ENCODE measurements at regions not wholly inside any gene's neighbourhood (a gene's known extent, or its start where the extent isn't known, plus 50 kb on each side); places are given as distances from the start of the nearest gene placed in this dataset.

DNA sequence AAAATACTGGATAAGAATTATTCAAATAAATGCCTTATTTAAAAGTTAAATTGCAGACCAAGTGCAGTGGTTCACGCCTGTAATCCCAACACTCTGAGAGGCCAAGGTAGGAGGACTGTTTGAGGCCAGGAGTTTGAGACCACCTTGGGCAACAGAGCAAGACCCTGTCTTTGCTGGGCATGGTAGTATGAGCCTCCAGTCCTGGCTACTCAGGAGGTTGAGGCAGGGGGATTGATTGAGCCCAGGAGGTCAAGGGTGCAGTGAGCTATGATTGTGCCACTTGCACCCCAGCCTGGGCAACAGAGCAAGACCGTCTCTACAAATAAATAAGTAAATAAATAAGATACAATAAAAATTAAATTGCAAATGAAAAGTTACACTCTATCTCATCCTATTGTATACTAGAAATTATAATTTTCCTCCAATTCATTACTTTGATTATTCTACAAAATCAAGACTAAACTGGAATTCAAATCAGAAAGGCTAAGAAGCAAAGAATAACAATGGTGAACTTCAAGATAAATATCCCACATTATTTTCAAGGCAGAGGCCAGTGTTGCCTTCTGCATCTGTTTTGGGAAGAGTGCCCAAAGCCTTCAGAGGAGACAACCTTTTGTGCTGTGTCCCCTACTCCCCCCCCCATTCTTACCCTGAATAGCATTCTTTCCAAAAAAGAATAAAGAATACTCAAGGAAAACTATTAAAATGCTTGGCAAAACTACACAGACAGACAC lies 73.3 kb upstream of the IRF2BP2 start:
- intact Hi-C loops (cut with micrococcal nuclease), result no loop called here
- Histone ChIP-seq H4K20me1 (ENCODE audit: control insufficient read depth, insufficient read depth, low read length, poor library complexity, severe bottlenecking) (no peaks in the 10 kb centered on the region), H3K79me2 (ENCODE audit: control insufficient read depth, insufficient read depth, low read length) (no peaks in the 10 kb centered on the region), H3K4me1 (ENCODE audit: control insufficient read depth in 2 of 2, insufficient read depth in 2 of 2, low read length in 2 of 2) (no peaks in the 10 kb centered on the region), H3K4me3 (ENCODE audit: control extremely low read depth in 1 of 5, extremely low read depth in 1 of 5, insufficient read depth in 1 of 5, low read depth in 2 of 5, low read length in 4 of 5) (no peak overlapping the region), H3K27ac (ENCODE audit: low read length in 2 of 2) (no peak overlapping the region), H3K9ac (ENCODE audit: low read length) (no peak overlapping the region), H3K27me3 (replicated peaks in 1 of 4; ENCODE audit: control extremely low read depth in 1 of 4, control insufficient read depth in 3 of 4, insufficient read depth in 4 of 4, low read length in 3 of 4) (no peaks in the 10 kb centered on the region), H2AFZ (ENCODE audit: insufficient read depth, low read depth, low read length, poor library complexity, severe bottlenecking) (no peak overlapping the region), H3K4me2 (replicated peaks; ENCODE audit: low read depth, low read length, poor library complexity, severe bottlenecking) (no peak overlapping the region), H3K9me3 (ENCODE audit: control extremely low read depth in 1 of 3, control insufficient read depth in 2 of 3, insufficient read depth in 1 of 3, low read length in 2 of 3) (peaks cover 0 to 4% (median 0%) of the 10 kb centered on the region in 3 donors), H3K36me3 (replicated peaks in 1 of 2; ENCODE audit: control extremely low read depth in 1 of 2, control insufficient read depth in 1 of 2, extremely low read depth in 1 of 2, insufficient read depth in 2 of 2, low read length in 1 of 2) (no peaks in the 10 kb centered on the region)
- Mint-ChIP-seq H3K4me3 (no peak overlapping the region), H3K27ac (no peak overlapping the region), H3K4me1 (no peaks in the 10 kb centered on the region), H3K9me3 (ENCODE audit: insufficient read depth) (no peaks in the 10 kb centered on the region), H3K27me3 (no peaks in the 10 kb centered on the region)
- WGBS (ENCODE audit: insufficient coverage), result 100% methylated on average over 1 of the region's 2 CpGs
- ChIA-PET CTCF (no interaction called here), POLR2A (no interaction called here)
- no peak for DNase-seq
- TF ChIP-seq, protein P1, sequence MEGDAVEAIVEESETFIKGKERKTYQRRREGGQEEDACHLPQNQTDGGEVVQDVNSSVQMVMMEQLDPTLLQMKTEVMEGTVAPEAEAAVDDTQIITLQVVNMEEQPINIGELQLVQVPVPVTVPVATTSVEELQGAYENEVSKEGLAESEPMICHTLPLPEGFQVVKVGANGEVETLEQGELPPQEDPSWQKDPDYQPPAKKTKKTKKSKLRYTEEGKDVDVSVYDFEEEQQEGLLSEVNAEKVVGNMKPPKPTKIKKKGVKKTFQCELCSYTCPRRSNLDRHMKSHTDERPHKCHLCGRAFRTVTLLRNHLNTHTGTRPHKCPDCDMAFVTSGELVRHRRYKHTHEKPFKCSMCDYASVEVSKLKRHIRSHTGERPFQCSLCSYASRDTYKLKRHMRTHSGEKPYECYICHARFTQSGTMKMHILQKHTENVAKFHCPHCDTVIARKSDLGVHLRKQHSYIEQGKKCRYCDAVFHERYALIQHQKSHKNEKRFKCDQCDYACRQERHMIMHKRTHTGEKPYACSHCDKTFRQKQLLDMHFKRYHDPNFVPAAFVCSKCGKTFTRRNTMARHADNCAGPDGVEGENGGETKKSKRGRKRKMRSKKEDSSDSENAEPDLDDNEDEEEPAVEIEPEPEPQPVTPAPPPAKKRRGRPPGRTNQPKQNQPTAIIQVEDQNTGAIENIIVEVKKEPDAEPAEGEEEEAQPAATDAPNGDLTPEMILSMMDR (IDR thresholded peaks at IDR 0.05), result no peak
- no peak for TF ChIP-seq EZH2 (IDR thresholded peaks at IDR 0.05; ENCODE audit: borderline replicate concordance, insufficient read depth, low read depth, low read length, poor library complexity, severe bottlenecking)
- no peak for ATAC-seq (ENCODE audit: low read depth)

DNA sequence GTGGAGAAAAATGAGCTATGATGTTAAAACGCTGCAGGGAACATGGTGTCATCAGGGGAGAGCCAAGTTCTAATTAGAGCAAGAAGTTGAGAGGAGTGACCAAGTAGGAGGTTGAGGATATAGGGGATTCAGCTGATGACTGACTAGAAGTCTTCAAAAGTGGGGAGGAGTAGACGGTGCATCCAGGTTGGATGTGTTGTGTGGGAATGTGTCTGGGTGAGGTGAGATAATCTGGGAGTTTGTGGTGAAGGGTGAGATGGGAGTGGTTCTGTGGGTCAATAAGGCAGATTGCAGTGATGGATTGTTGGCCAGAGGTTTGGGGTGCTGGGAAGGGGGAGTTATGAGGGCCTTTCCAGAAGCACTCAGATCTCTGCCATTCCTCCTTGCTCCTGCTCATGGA lies 72.0 kb upstream of the IRF2BP2 start:
- intact Hi-C loops (cut with micrococcal nuclease), result no loop called here
- H3K36me3 ChIP-seq (replicated peaks in 1 of 2; ENCODE audit: control extremely low read depth in 1 of 2, control insufficient read depth in 1 of 2, extremely low read depth in 1 of 2, insufficient read depth in 2 of 2, low read length in 1 of 2), result no peaks in the 10 kb centered on the region
- WGBS (ENCODE audit: insufficient coverage), result 100% methylated on average over 2 of the region's 2 CpGs
- ATAC-seq (ENCODE audit: low read depth) (no peak), DNase-seq (no peak)
- H3K79me2 ChIP-seq (ENCODE audit: control insufficient read depth, insufficient read depth, low read length), result no peaks in the 10 kb centered on the region
- no peaks in the 10 kb centered on the region for H3K4me1 ChIP-seq (ENCODE audit: control insufficient read depth in 2 of 2, insufficient read depth in 2 of 2, low read length in 2 of 2)
- no peaks in the 10 kb centered on the region for H4K20me1 ChIP-seq (ENCODE audit: control insufficient read depth, insufficient read depth, low read length, poor library complexity, severe bottlenecking)
- no peaks in the 10 kb centered on the region for H3K27me3 ChIP-seq (replicated peaks in 1 of 4; ENCODE audit: control extremely low read depth in 1 of 4, control insufficient read depth in 3 of 4, insufficient read depth in 4 of 4, low read length in 3 of 4)
- Mint-ChIP-seq H3K4me3 (no peak overlapping the region), H3K27ac (no peak overlapping the region), H3K9me3 (ENCODE audit: insufficient read depth) (no peaks in the 10 kb centered on the region), H3K27me3 (no peaks in the 10 kb centered on the region), H3K4me1 (no peaks in the 10 kb centered on the region)
- H3K9ac ChIP-seq (ENCODE audit: low read length), result no peak overlapping the region
- no peak overlapping the region for H3K27ac ChIP-seq (ENCODE audit: low read length in 2 of 2)
- no peak overlapping the region for H2AFZ ChIP-seq (ENCODE audit: insufficient read depth, low read depth, low read length, poor library complexity, severe bottlenecking)
- CTCF ChIA-PET, result interaction anchor here (1.0 kb wide), 1 partner anchor 68 kb away, joined by 3 read pairs; no protein-coding TSS in a partner anchor
- H3K4me2 ChIP-seq (replicated peaks; ENCODE audit: low read depth, low read length, poor library complexity, severe bottlenecking), result no peak overlapping the region
- no peak overlapping the region for H3K4me3 ChIP-seq (ENCODE audit: control extremely low read depth in 1 of 5, extremely low read depth in 1 of 5, insufficient read depth in 1 of 5, low read depth in 2 of 5, low read length in 4 of 5)
- POLR2A ChIA-PET, result no interaction called here
- TF ChIP-seq, protein P1 (IDR thresholded peaks at IDR 0.05), result no peak
- TF ChIP-seq EZH2 (IDR thresholded peaks at IDR 0.05; ENCODE audit: borderline replicate concordance, insufficient read depth, low read depth, low read length, poor library complexity, severe bottlenecking), result no peak
- peaks cover 0 to 4% (median 0%) of the 10 kb centered on the region in 3 donors for H3K9me3 ChIP-seq (ENCODE audit: control extremely low read depth in 1 of 3, control insufficient read depth in 2 of 3, insufficient read depth in 1 of 3, low read length in 2 of 3)
